K562 (cell line): ENCODE measurements at regions not wholly inside any gene's neighbourhood (a gene's known extent, or its start where the extent isn't known, plus 50 kb on each side); places are given as distances from the start of the nearest gene placed in this dataset.

ENCODE experiments used
- ATAC-seq: fragments of 200-7000 bp; cut with Tn5 transposase; 3 replicates; pipeline ENCODE4 v1.9.1; 2020; ENCODE audit warnings: moderate library complexity
- BruUV-seq: library from RNA; stranded (reverse); fragments of 400-500 nt; replicated peaks from 2 replicates; lab custom pipeline; 2021; lab: Mats Ljungman, UMichigan
- CTCF ChIA-PET: fragments of 300-600 bp; formaldehyde crosslinking; extraction: SDS; loops from one replicate; lab custom pipeline; 2021; ENCODE audit warnings: low intra/inter-chr PET ratio; lab: Yijun Ruan, JAX
- POLR2A ChIA-PET: fragments of 300-600, 350-650 bp; sonication (Branson Sonifier 250); formaldehyde crosslinking; extraction: SDS; loops from one replicate; lab custom pipeline; 2021; ENCODE audit warnings: antibody characterized with exemption, inconsistent platforms; lab: Yijun Ruan, JAX
- DNase-seq, 4 experiments: peaks; one replicate each; pipeline versions ENCODE4 v3.0.0 to v3.0.0-alpha.2; 2011 to 2018; ENCODE audit warnings: low spot score in 3 of 4, mixed read lengths in 3 of 4; ENCODE audit errors: extremely low read depth in 1 of 4
- FAIRE-seq: peaks from 2 replicates; lab custom pipeline; 2011; peaks lifted over from hg19 to GRCh38; lab: Jason Lieb, UNC
- H2AFZ ChIP-seq: 2 replicates; pipeline ENCODE4 v1.6.0; 2011; ENCODE audit warnings: low read depth, low read length, control low read depth, inconsistent platforms
- H3K27ac ChIP-seq: fragments of 200-600 bp; 3 replicates; pipeline ENCODE4 v1.8.0; 2011; ENCODE audit warnings: low read depth, mild to moderate bottlenecking, control low read depth, inconsistent platforms, low read length, moderate library complexity, mixed read lengths; ENCODE audit errors: extremely low read depth
- H3K27me3 ChIP-seq, 2 experiments: fragments of 300-600 bp in 1 of 2; 2 replicates in 1 of 2; 3 replicates in 1 of 2; pipeline versions ENCODE4 v1.6.0 to v1.8.0; 2011; ENCODE audit warnings: inconsistent platforms in 2 of 2, low read length in 2 of 2, mild to moderate bottlenecking in 1 of 2, mixed read lengths in 1 of 2, moderate library complexity in 1 of 2; ENCODE audit not compliant: control insufficient read depth in 2 of 2, insufficient read depth in 2 of 2
- H3K36me3 ChIP-seq: fragments of 300-600 bp; 3 replicates; pipeline ENCODE4 v1.8.0; 2011; ENCODE audit warnings: mild to moderate bottlenecking, low read length, inconsistent platforms; ENCODE audit not compliant: control insufficient read depth, insufficient read depth
- H3K4me1 ChIP-seq, 2 experiments: fragments of 200-600 bp in 1 of 2; replicated peaks in 1 of 2; 2 replicates in 1 of 2; 3 replicates in 1 of 2; pipeline versions ENCODE4 v1.5.1 to v1.8.0; 2011; ENCODE audit warnings: inconsistent platforms in 2 of 2, low read length in 2 of 2, mild to moderate bottlenecking in 1 of 2, mixed read lengths in 1 of 2, moderate library complexity in 1 of 2; ENCODE audit not compliant: control insufficient read depth in 2 of 2, insufficient read depth in 2 of 2
- H3K4me2 ChIP-seq: 2 replicates; pipeline ENCODE4 v1.6.1; 2011; ENCODE audit warnings: low read length, control low read depth, inconsistent platforms, mixed read lengths; ENCODE audit not compliant: insufficient read depth
- H3K4me3 ChIP-seq: fragments of 200-600 bp; sonication (generic), shearing (Covaris generic); 2 replicates; pipeline ENCODE4 v1.5.1; 2016; ENCODE audit warnings: control low read depth, inconsistent platforms
- H3K79me2 ChIP-seq: fragments of 200-600 bp; 3 replicates; pipeline ENCODE4 v1.8.0; 2011; ENCODE audit warnings: low read length, inconsistent platforms; ENCODE audit not compliant: control insufficient read depth, insufficient read depth
- H3K9ac ChIP-seq, 2 experiments: 2 replicates each; pipeline versions ENCODE4 v1.6.0 to v1.6.1; 2011; ENCODE audit warnings: low read depth in 2 of 2, low read length in 2 of 2, control low read depth in 1 of 2, inconsistent platforms in 1 of 2, mild to moderate bottlenecking in 1 of 2, mixed read lengths in 1 of 2; ENCODE audit not compliant: insufficient read depth in 1 of 2
- H3K9me1 ChIP-seq: one replicate; pipeline ENCODE4 v1.6.0; 2011; ENCODE audit warnings: inconsistent platforms, mild to moderate bottlenecking, low read length, moderate library complexity; ENCODE audit not compliant: control insufficient read depth, insufficient read depth
- H3K9me3 ChIP-seq: replicated peaks from 2 replicates; pipeline ENCODE4 v1.5.1; 2011; ENCODE audit warnings: low read depth, low read length, inconsistent platforms; ENCODE audit not compliant: control insufficient read depth, insufficient read depth
- H4K20me1 ChIP-seq: replicated peaks from 2 replicates; pipeline ENCODE4 v1.6.1; 2011; ENCODE audit warnings: low read length, inconsistent platforms, mixed read lengths; ENCODE audit not compliant: control insufficient read depth, insufficient read depth
- E2F5 ChIP-seq: sonication (generic); formaldehyde crosslinking; IDR thresholded peaks from 2 replicates; pipeline ENCODE4 v1.8.0; 2022; ENCODE audit warnings: mild to moderate bottlenecking, missing genetic modification reagents
- ILK ChIP-seq: fragments of 450-650 bp; IDR thresholded peaks from 2 replicates; pipeline ENCODE4 v1.6.1; 2016; ENCODE audit warnings: missing genetic modification characterization, low read depth, mild to moderate bottlenecking, missing compliant biosample characterization, moderate library complexity, borderline replicate concordance
- NCOA2 ChIP-seq, 2 experiments: fragments of 450-650 bp; IDR thresholded peaks; 2 replicates each; pipeline ENCODE4 v1.6.1; 2018; ENCODE audit warnings: mild to moderate bottlenecking in 2 of 2, moderate library complexity in 1 of 2; ENCODE audit not compliant: partially characterized antibody in 2 of 2
- POLR2G ChIP-seq: fragments of 200-400 bp; formaldehyde crosslinking; IDR thresholded peaks from 2 replicates; pipeline ENCODE4 v1.6.1; 2017; ENCODE audit warnings: low read depth, mild to moderate bottlenecking, antibody characterized with exemption, low read length, moderate library complexity
- SRSF9 ChIP-seq: fragments of 200-400 bp; formaldehyde crosslinking; IDR thresholded peaks from 2 replicates; pipeline ENCODE4 v1.6.1; 2017; ENCODE audit warnings: low read depth, low read length, borderline replicate concordance
- ZNF436 ChIP-seq: fragments of 250-450, 450-650 bp; sonication (Bioruptor Pico); formaldehyde crosslinking; IDR thresholded peaks from 2 replicates; pipeline ENCODE4 v1.7.0; 2020; ENCODE audit warnings: mild to moderate bottlenecking
- ZNF609 ChIP-seq: sonication (generic); formaldehyde crosslinking; IDR thresholded peaks from 2 replicates; pipeline ENCODE4 v1.8.1; 2023; ENCODE audit warnings: missing genetic modification reagents, mild to moderate bottlenecking, borderline replicate concordance
- WGBS: fragments of 100-300 bp; shearing (Covaris generic); methylation state at CpG from one replicate; pipeline ENCODE4 v1.1.6; 2016; ENCODE audit warnings: low coverage, mixed read lengths; ENCODE audit not compliant: insufficient coverage; ENCODE audit errors: missing lambda C conversion rate; 5-methylcytosine and 5-hydroxymethylcytosine counted together
- in situ Hi-C: fragments of 300-500 bp; cut with MboI; formaldehyde crosslinking; loops from 4 replicates; pipeline ENCODE4 v1.15.0; 2018; ENCODE audit warnings: inconsistent platforms, mixed read lengths
- intact Hi-C: fragments of 100-400 bp; cut with micrococcal nuclease; formaldehyde crosslinking; loops from 2 replicates; pipeline ENCODE4 v1.14.2; 2022
- TF ChIP-seq, protein P1 (sequence below), 3 experiments: fragments of 200-800 bp in 1 of 3; sonication (Bioruptor generic) in 1 of 3; sonication (generic) in 1 of 3; formaldehyde crosslinking in 1 of 3; IDR thresholded peaks; 2 replicates each; pipeline versions ENCODE4 v1.6.1 to v1.8.0; 2016 to 2022; ENCODE audit warnings: mild to moderate bottlenecking in 2 of 3, missing compliant biosample characterization in 2 of 3, missing genetic modification characterization in 2 of 3, missing genetic modification reagents in 1 of 3
- TF ChIP-seq, protein P2 (sequence below): fragments of 250-450 bp; sonication (Bioruptor Pico); IDR thresholded peaks from 2 replicates; pipeline ENCODE4 v1.5.0; 2021
- TF ChIP-seq, protein P3 (sequence below): IDR thresholded peaks from 2 replicates; pipeline ENCODE4 v1.6.1; 2011; ENCODE audit not compliant: insufficient read length; ENCODE audit errors: extremely low read depth

- FAIRE-seq (no peak), DNase-seq (no peak), ATAC-seq (no peak)
- WGBS: 2% methylated on average over 4 of the region's 4 CpGs
- POLR2A ChIA-PET: no interaction called here
- Histone ChIP-seq H3K4me2 (no peak overlapping the region), H3K27ac (no peak overlapping the region), H3K79me2 (no peaks in the 10 kb centered on the region), H3K9me1 (no peaks in the 10 kb centered on the region), H4K20me1 (no peaks in the 10 kb centered on the region), H3K9ac (no peak overlapping the region), H3K27me3 (no peaks in the 10 kb centered on the region), H3K9me3 (no peaks in the 10 kb centered on the region), H3K4me1 (no peaks in the 10 kb centered on the region), H3K4me3 (no peak overlapping the region), H2AFZ (no peak overlapping the region), H3K36me3 (no peaks in the 10 kb centered on the region)
- intact Hi-C loops: no loop called here
- in situ Hi-C loops: no loop called here
- no TSS peak for BruUV-seq
- CTCF ChIA-PET: no interaction called here
- TF ChIP-seq SRSF9 (no peak), ZNF436 (no peak), ILK (tag) (no peak), POLR2G (no peak), E2F5 (CRISPR knock-in tag) (no peak), ZNF609 (CRISPR knock-in tag) (no peak), NCOA2 (IDR thresholded peaks at IDR 0.05; ENCODE audit: partially characterized antibody in 2 of 2) (no peak)
- TF ChIP-seq, protein P1, sequence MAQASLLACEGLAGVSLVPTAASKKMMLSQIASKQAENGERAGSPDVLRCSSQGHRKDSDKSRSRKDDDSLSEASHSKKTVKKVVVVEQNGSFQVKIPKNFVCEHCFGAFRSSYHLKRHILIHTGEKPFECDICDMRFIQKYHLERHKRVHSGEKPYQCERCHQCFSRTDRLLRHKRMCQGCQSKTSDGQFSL (CRISPR knock-in tag; IDR thresholded peaks at IDR 0.05): no peak
- TF ChIP-seq, protein P1 (tag; IDR thresholded peaks at IDR 0.05): no peak
- TF ChIP-seq, protein P2, sequence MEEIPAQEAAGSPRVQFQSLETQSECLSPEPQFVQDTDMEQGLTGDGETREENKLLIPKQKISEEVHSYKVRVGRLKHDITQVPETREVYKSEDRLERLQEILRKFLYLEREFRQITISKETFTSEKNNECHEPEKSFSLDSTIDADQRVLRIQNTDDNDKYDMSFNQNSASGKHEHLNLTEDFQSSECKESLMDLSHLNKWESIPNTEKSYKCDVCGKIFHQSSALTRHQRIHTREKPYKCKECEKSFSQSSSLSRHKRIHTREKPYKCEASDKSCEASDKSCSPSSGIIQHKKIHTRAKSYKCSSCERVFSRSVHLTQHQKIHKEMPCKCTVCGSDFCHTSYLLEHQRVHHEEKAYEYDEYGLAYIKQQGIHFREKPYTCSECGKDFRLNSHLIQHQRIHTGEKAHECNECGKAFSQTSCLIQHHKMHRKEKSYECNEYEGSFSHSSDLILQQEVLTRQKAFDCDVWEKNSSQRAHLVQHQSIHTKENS (CRISPR knock-in tag): no peak
- TF ChIP-seq, protein P3, sequence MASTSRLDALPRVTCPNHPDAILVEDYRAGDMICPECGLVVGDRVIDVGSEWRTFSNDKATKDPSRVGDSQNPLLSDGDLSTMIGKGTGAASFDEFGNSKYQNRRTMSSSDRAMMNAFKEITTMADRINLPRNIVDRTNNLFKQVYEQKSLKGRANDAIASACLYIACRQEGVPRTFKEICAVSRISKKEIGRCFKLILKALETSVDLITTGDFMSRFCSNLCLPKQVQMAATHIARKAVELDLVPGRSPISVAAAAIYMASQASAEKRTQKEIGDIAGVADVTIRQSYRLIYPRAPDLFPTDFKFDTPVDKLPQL: no peak
Observed at GRCh38 chr2:35931626-35932025, 424.0 kb upstream of the CRIM1 start.
